HepG2 (cell line): ENCODE measurements at regions not wholly inside any gene's neighbourhood (a gene's known extent, or its start where the extent isn't known, plus 50 kb on each side); places are given as distances from the start of the nearest gene placed in this dataset.
"Not testable (repeated sequence)": the region's sequence is repeated elsewhere in the genome, so short reads cannot be mapped to it uniquely, and the experiment has no call there.

Experiments
- ATAC-seq: fragments of 200-7000 bp; cut with Tn5 transposase; 3 replicates; pipeline ENCODE4 v1.9.1; 2020; ENCODE audit warnings: mild to moderate bottlenecking, moderate library complexity
- BruUV-seq: library from RNA; stranded (reverse); fragments of 400-500 nt; replicated peaks from 2 replicates; lab custom pipeline; 2021; lab: Mats Ljungman, UMichigan
- CTCF ChIA-PET: fragments of 300-600 bp; formaldehyde crosslinking; extraction: SDS; loops from one replicate; lab custom pipeline; 2021; ENCODE audit warnings: low total read pairs, inconsistent platforms, low intra/inter-chr PET ratio; lab: Yijun Ruan, JAX
- POLR2A ChIA-PET: fragments of 350-600 bp; sonication (Branson Sonifier 250); formaldehyde crosslinking; loops from one replicate; lab custom pipeline; 2020; ENCODE audit warnings: antibody characterized with exemption, inconsistent platforms; lab: Yijun Ruan, JAX
- DNase-seq: peaks from one replicate; pipeline ENCODE4 v3.0.0-alpha.2; 2015; ENCODE audit warnings: low spot score
- FAIRE-seq: peaks from 3 replicates; lab custom pipeline; 2011; peaks lifted over from hg19 to GRCh38; lab: Jason Lieb, UNC
- H2AFZ ChIP-seq: one replicate; pipeline ENCODE4 v1.6.1; 2011; ENCODE audit warnings: low read length, inconsistent platforms
- H3K27ac ChIP-seq: fragments of 300-600 bp; 3 replicates; pipeline ENCODE4 v1.8.0; 2011; ENCODE audit warnings: mixed run types, mild to moderate bottlenecking, mixed read lengths, low read length, inconsistent platforms; ENCODE audit not compliant: insufficient read depth; ENCODE audit errors: extremely low read length
- H3K27me3 ChIP-seq, 2 experiments: fragments of 200-600 bp in 1 of 2; 2 replicates in 1 of 2; 3 replicates in 1 of 2; pipeline versions ENCODE4 v1.6.0 to v1.8.0; 2011; ENCODE audit warnings: low read length in 2 of 2, mild to moderate bottlenecking in 2 of 2, moderate library complexity in 2 of 2, inconsistent platforms in 1 of 2; ENCODE audit not compliant: insufficient read depth in 2 of 2, control insufficient read depth in 1 of 2
- H3K36me3 ChIP-seq, 2 experiments: fragments of 200-600 bp in 1 of 2; replicated peaks in 1 of 2; 2 replicates in 1 of 2; 3 replicates in 1 of 2; pipeline versions ENCODE4 v1.5.1 to v1.8.0; 2011; ENCODE audit warnings: low read length in 2 of 2, inconsistent platforms in 1 of 2; ENCODE audit not compliant: insufficient read depth in 2 of 2, control insufficient read depth in 1 of 2
- H3K4me1 ChIP-seq: 2 replicates; pipeline ENCODE4 v1.5.1; 2012; ENCODE audit warnings: low read length, inconsistent platforms; ENCODE audit not compliant: insufficient read depth
- H3K4me2 ChIP-seq: 2 replicates; pipeline ENCODE4 v1.6.0; 2011; ENCODE audit warnings: low read depth, low read length, inconsistent platforms
- H3K4me3 ChIP-seq, 3 experiments: fragments of 200-600 bp in 1 of 3; sonication (generic), shearing (Covaris generic) in 1 of 3; replicated peaks in 1 of 3; 2 replicates each; pipeline ENCODE4 v1.5.1; 2011 to 2016; ENCODE audit warnings: low read length in 3 of 3, inconsistent platforms in 2 of 3, low read depth in 2 of 3, mild to moderate bottlenecking in 2 of 3, control low read depth in 1 of 3, mixed read lengths in 1 of 3; ENCODE audit not compliant: insufficient read depth in 1 of 3
- H3K79me2 ChIP-seq: one replicate; pipeline ENCODE4 v1.6.1; 2011; ENCODE audit warnings: low read length, inconsistent platforms; ENCODE audit not compliant: insufficient read depth
- H3K9ac ChIP-seq: 2 replicates; pipeline ENCODE4 v1.6.0; 2011; ENCODE audit warnings: mild to moderate bottlenecking, low read depth, low read length, inconsistent platforms; ENCODE audit not compliant: insufficient read depth
- H3K9me3 ChIP-seq: 2 replicates; pipeline ENCODE4 v1.5.1; 2012; ENCODE audit warnings: mild to moderate bottlenecking, low read length
- H4K20me1 ChIP-seq: 2 replicates; pipeline ENCODE4 v1.6.0; 2011; ENCODE audit warnings: inconsistent platforms, mild to moderate bottlenecking, low read length, moderate library complexity; ENCODE audit not compliant: insufficient read depth
- ETV5 ChIP-seq: IDR thresholded peaks from 2 replicates; pipeline ENCODE4 v1.6.1; 2018; ENCODE audit warnings: missing biosample characterization, missing genetic modification reagents, inconsistent platforms, borderline replicate concordance
- FOSL2 ChIP-seq: sonication (generic); formaldehyde crosslinking; IDR thresholded peaks from 2 replicates; pipeline ENCODE4 v1.4.0; 2020; ENCODE audit warnings: missing genetic modification reagents
- FOXP1 ChIP-seq, 2 experiments: fragments of 450-650 bp in 1 of 2; IDR thresholded peaks; 2 replicates each; pipeline ENCODE4 v1.6.1; 2017 to 2018; ENCODE audit warnings: antibody characterized with exemption in 1 of 2
- HOMEZ ChIP-seq: IDR thresholded peaks from 2 replicates; pipeline ENCODE4 v1.6.1; 2016; ENCODE audit warnings: low read depth
- KDM2A ChIP-seq: sonication (generic); formaldehyde crosslinking; IDR thresholded peaks from 2 replicates; pipeline ENCODE4 v1.4.0; 2020; ENCODE audit warnings: low read depth, missing genetic modification reagents, borderline replicate concordance
- MIXL1 ChIP-seq: IDR thresholded peaks from 2 replicates; pipeline ENCODE4 v1.6.1; 2016
- NCOA2 ChIP-seq: sonication (generic); formaldehyde crosslinking; IDR thresholded peaks from 2 replicates; pipeline ENCODE4 v1.8.0; 2022; ENCODE audit warnings: inconsistent platforms
- NR2F6 ChIP-seq, 2 experiments: IDR thresholded peaks; 2 replicates each; pipeline ENCODE4 v1.6.1; 2016; ENCODE audit warnings: antibody characterized with exemption in 1 of 2, mild to moderate bottlenecking in 1 of 2
- RAD21 ChIP-seq: fragments of 450-650 bp; formaldehyde crosslinking; IDR thresholded peaks from 2 replicates; pipeline ENCODE4 v1.5.0; 2020; ENCODE audit warnings: mild to moderate bottlenecking
- RARA ChIP-seq: IDR thresholded peaks from 2 replicates; pipeline ENCODE4 v1.6.1; 2016; ENCODE audit warnings: missing genetic modification reagents, missing compliant biosample characterization
- SIX1 ChIP-seq: sonication (generic); formaldehyde crosslinking; IDR thresholded peaks from 2 replicates; pipeline ENCODE4 v1.4.0; 2020; ENCODE audit warnings: missing genetic modification reagents, borderline replicate concordance
- SOX6 ChIP-seq, 2 experiments: fragments of 450-650 bp in 1 of 2; sonication (generic) in 1 of 2; formaldehyde crosslinking in 1 of 2; IDR thresholded peaks; 2 replicates each; pipeline versions ENCODE4 v1.4.0 to v1.6.1; 2017 to 2020; ENCODE audit warnings: antibody characterized with exemption in 1 of 2, mild to moderate bottlenecking in 1 of 2, missing genetic modification reagents in 1 of 2
- TEAD3 ChIP-seq: optimal IDR thresholded peaks from 2 replicates; pipeline ENCODE3; 2016; ENCODE audit warnings: borderline replicate concordance
- ZBTB25 ChIP-seq: IDR thresholded peaks from 2 replicates; pipeline ENCODE4 v1.6.1; 2018; ENCODE audit warnings: missing genetic modification reagents
- ZMYM4 ChIP-seq: sonication (generic); formaldehyde crosslinking; IDR thresholded peaks from 2 replicates; pipeline ENCODE4 v1.8.1; 2023; ENCODE audit warnings: mild to moderate bottlenecking, missing genetic modification reagents
- ZNF503 ChIP-seq: sonication (generic); formaldehyde crosslinking; IDR thresholded peaks from 2 replicates; pipeline ENCODE4 v1.4.0; 2020; ENCODE audit warnings: missing genetic modification reagents
- ZNF614 ChIP-seq: IDR thresholded peaks from 2 replicates; pipeline ENCODE4 v1.6.1; 2018; ENCODE audit warnings: missing biosample characterization, missing genetic modification reagents, inconsistent platforms, borderline replicate concordance
- ZNF644 ChIP-seq: IDR thresholded peaks from 2 replicates; pipeline ENCODE4 v1.6.1; 2016; ENCODE audit warnings: low read depth
- WGBS: methylation state at CpG from one replicate; pipeline ENCODE4 v1.1.6; 2017; ENCODE audit warnings: low lambda C conversion rate; 5-methylcytosine and 5-hydroxymethylcytosine counted together
- in situ Hi-C: cut with HindIII; loops from 2 replicates; pipeline ENCODE4 v1.10.0; 2017; ENCODE audit warnings: low pct_unique_long_range_greater_than_20kb; ENCODE audit not compliant: extremely low pct_ligation_motif_present
- intact Hi-C: fragments of 100-400 bp; cut with micrococcal nuclease; formaldehyde crosslinking; loops from one replicate; pipeline ENCODE4 v1.10.0; 2022; ENCODE audit not compliant: unreplicated experiment

GRCh38 chr3:118540448-118540821, 494.2 kb downstream of the IGSF11 start:
- peak; percentile 61 for ATAC-seq
- in situ Hi-C loops; TF ChIP-seq NR2F6, SOX6, FOXP1 (IDR thresholded peaks at IDR 0.05): not testable (repeated sequence)
- intact Hi-C loops: loop anchor here (2.0 kb wide), 1 partner anchor 88 kb away; no protein-coding TSS in a partner anchor
- TF ChIP-seq TEAD3 (CRISPR knock-in tag) (peak; percentile 57), ZBTB25 (CRISPR knock-in tag) (0 out of 2 replicates have a peak, but pooled peaks have one; percentile 29), KDM2A (CRISPR knock-in tag) (0 out of 2 replicates have a peak, but pooled peaks have one; percentile 21), SIX1 (CRISPR knock-in tag) (peak; percentile 75; the same call in 1 of the 2 replicates), NCOA2 (CRISPR knock-in tag) (peak; percentile 76), NR2F6 (CRISPR knock-in tag; IDR thresholded peaks at IDR 0.05) (peak; percentile 54), SOX6 (CRISPR knock-in tag; IDR thresholded peaks at IDR 0.05) (peak; percentile 85), RARA (CRISPR knock-in tag) (0 out of 2 replicates have a peak, but pooled peaks have one; percentile 29), ZNF644 (CRISPR knock-in tag) (0 out of 2 replicates have a peak, but pooled peaks have one; percentile 62), FOXP1 (CRISPR knock-in tag; IDR thresholded peaks at IDR 0.05) (peak; percentile 55; the same call in 1 of the 2 replicates), RAD21 (CRISPR knock-in tag) (0 out of 2 replicates have a peak, but pooled peaks have one; percentile 7), FOSL2 (CRISPR knock-in tag) (peak; percentile 65), ZNF503 (CRISPR knock-in tag) (0 out of 2 replicates have a peak, but pooled peaks have one; percentile 45), ZMYM4 (peak; percentile 58), HOMEZ (CRISPR knock-in tag) (0 out of 2 replicates have a peak, but pooled peaks have one; percentile 17), ZNF614 (CRISPR knock-in tag) (peak; percentile 65; the same call in 1 of the 2 replicates), MIXL1 (peak; percentile 46; the same call in 1 of the 2 replicates), ETV5 (CRISPR knock-in tag) (peak; percentile 83)

More at GRCh38 chr3:118540448-118540821, 494.2 kb downstream of the IGSF11 start:
- H3K4me2 ChIP-seq, H4K20me1 ChIP-seq, H3K4me3 ChIP-seq, H2AFZ ChIP-seq, H3K9me3 ChIP-seq, H3K36me3 ChIP-seq, CTCF ChIA-PET, POLR2A ChIA-PET, BruUV-seq, H3K79me2 ChIP-seq, H3K9ac ChIP-seq, H3K27me3 ChIP-seq: not testable (repeated sequence)
- peak; percentile 85 for DNase-seq
- FAIRE-seq: peak; percentile 77
- WGBS: 3% methylated on average over 5 of the region's 5 CpGs
- Histone ChIP-seq H3K27ac (peak overlapping the region; percentile 25), H3K4me1 (peaks cover 57% of the 10 kb centered on the region)
